Endothelial cell of umbilical vein (primary cell): ENCODE measurements at regions not wholly inside any gene's neighbourhood (a gene's known extent, or its start where the extent isn't known, plus 50 kb on each side); places are given as distances from the start of the nearest gene placed in this dataset.
"Not testable (repeated sequence)": the region's sequence is repeated elsewhere in the genome, so short reads cannot be mapped to it uniquely, and the experiment has no call there.

ENCODE experiments used
- BruUV-seq: library from RNA; stranded (reverse); fragments of 400-500 nt; replicated peaks from 2 replicates; lab custom pipeline; 2021; lab: Mats Ljungman, UMichigan
- CTCF ChIA-PET: fragments of 300-600, 350-600 bp; sonication (Branson Sonifier 250); formaldehyde crosslinking; loops from one replicate; lab custom pipeline; 2021; ENCODE audit warnings: antibody characterized with exemption, inconsistent platforms; lab: Charles Lee
- POLR2A ChIA-PET: fragments of 300-600, 350-600 bp; sonication (Branson Sonifier 250); formaldehyde crosslinking; loops from one replicate; lab custom pipeline; 2021; ENCODE audit warnings: antibody characterized with exemption, inconsistent platforms; lab: Charles Lee
- DNase-seq: peaks from one replicate; pipeline ENCODE4 v3.0.0-alpha.2; 2011; ENCODE audit warnings: low read depth, low spot score
- FAIRE-seq: peaks from 2 replicates; lab custom pipeline; 2011; peaks lifted over from hg19 to GRCh38; lab: Jason Lieb, UNC
- H2AFZ ChIP-seq: 2 replicates; pipeline ENCODE4 v1.6.0; 2012; ENCODE audit warnings: low read depth, low read length, control low read depth, inconsistent platforms
- H3K27ac ChIP-seq: 2 replicates; pipeline ENCODE4 v1.5.1; 2011; ENCODE audit warnings: low read depth, mild to moderate bottlenecking, control low read depth, low read length, moderate library complexity; ENCODE audit not compliant: insufficient read depth
- H3K27me3 ChIP-seq, 2 experiments: 2 replicates each; pipeline versions ENCODE4 v1.6.0 to v1.6.1; 2011; ENCODE audit warnings: low read length in 2 of 2, mixed read lengths in 1 of 2; ENCODE audit not compliant: control insufficient read depth in 2 of 2, insufficient read depth in 2 of 2
- H3K36me3 ChIP-seq, 2 experiments: 2 replicates in 1 of 2; 3 replicates in 1 of 2; pipeline ENCODE4 v1.5.1; 2011; ENCODE audit warnings: low read length in 2 of 2, mild to moderate bottlenecking in 1 of 2, moderate library complexity in 1 of 2; ENCODE audit not compliant: control insufficient read depth in 2 of 2, insufficient read depth in 2 of 2; ENCODE audit errors: extremely low read depth in 1 of 2
- H3K4me1 ChIP-seq: 3 replicates; pipeline ENCODE4 v1.5.1; 2011; ENCODE audit warnings: mild to moderate bottlenecking, low read length; ENCODE audit not compliant: control insufficient read depth, insufficient read depth; ENCODE audit errors: extremely low read depth
- H3K4me2 ChIP-seq: 2 replicates; pipeline ENCODE4 v1.6.1; 2011; ENCODE audit warnings: low read length, control low read depth, mixed read lengths; ENCODE audit not compliant: insufficient read depth
- H3K4me3 ChIP-seq, 3 experiments: fragments of 200-600 bp in 1 of 3; sonication (generic), shearing (Covaris generic) in 1 of 3; replicated peaks in 1 of 3; 2 replicates each; pipeline ENCODE4 v1.5.1; 2011 to 2016; ENCODE audit warnings: control low read depth in 3 of 3, low read length in 3 of 3, mild to moderate bottlenecking in 2 of 3, inconsistent platforms in 1 of 3, low read depth in 1 of 3, moderate library complexity in 1 of 3; ENCODE audit not compliant: insufficient read depth in 1 of 3
- H3K79me2 ChIP-seq: 2 replicates; pipeline ENCODE4 v1.6.0; 2012; ENCODE audit warnings: low read length, inconsistent platforms; ENCODE audit not compliant: control insufficient read depth, insufficient read depth
- H3K9ac ChIP-seq: replicated peaks from 2 replicates; pipeline ENCODE3; 2011; ENCODE audit warnings: low read length, control low read depth; ENCODE audit not compliant: insufficient read depth; ENCODE audit errors: extremely low read depth
- H3K9me1 ChIP-seq: replicated peaks from 3 replicates; pipeline ENCODE4 v1.6.0; 2011; ENCODE audit warnings: mild to moderate bottlenecking, low read length; ENCODE audit not compliant: control insufficient read depth, insufficient read depth; ENCODE audit errors: extremely low read depth
- H3K9me3 ChIP-seq: replicated peaks from 2 replicates; pipeline ENCODE4 v1.5.1; 2012; ENCODE audit warnings: low read length, inconsistent platforms; ENCODE audit not compliant: control insufficient read depth, insufficient read depth
- H4K20me1 ChIP-seq: replicated peaks from 2 replicates; pipeline ENCODE3; 2011; ENCODE audit warnings: mild to moderate bottlenecking, low read length; ENCODE audit not compliant: control insufficient read depth, insufficient read depth; ENCODE audit errors: extremely low read depth
- CTCF ChIP-seq, 2 donors: IDR thresholded peaks; 1 replicate in 1 of 2; 2 replicates in 1 of 2; pipeline ENCODE4 v1.5.1; 2011; ENCODE audit warnings: low read length in 2 of 2, mild to moderate bottlenecking in 2 of 2, moderate library complexity in 2 of 2, control low read depth in 1 of 2, inconsistent platforms in 1 of 2, low read depth in 1 of 2; ENCODE audit not compliant: insufficient read depth in 1 of 2; ENCODE audit errors: extremely low read depth in 1 of 2
- FOS ChIP-seq: IDR thresholded peaks from 2 replicates; pipeline ENCODE4 v1.6.1; 2011; ENCODE audit warnings: mild to moderate bottlenecking, low read length, moderate library complexity, borderline replicate concordance; ENCODE audit not compliant: insufficient read depth
- GATA2 ChIP-seq: IDR thresholded peaks from 2 replicates; pipeline ENCODE4 v1.7.0; 2011; ENCODE audit warnings: low read depth, mild to moderate bottlenecking, moderate library complexity, mixed read lengths, low read length; ENCODE audit not compliant: insufficient read length, insufficient read depth
- JUN ChIP-seq: IDR thresholded peaks from 2 replicates; pipeline ENCODE4 v1.6.1; 2011; ENCODE audit warnings: borderline replicate concordance, low read depth; ENCODE audit not compliant: insufficient read length, insufficient read depth
- MYC ChIP-seq: IDR thresholded peaks from one replicate; pipeline ENCODE4 v1.6.1; 2011; ENCODE audit warnings: mild to moderate bottlenecking, low read depth, low read length
- POLR2A ChIP-seq: IDR thresholded peaks from 2 replicates; pipeline ENCODE4 v1.6.1; 2012; ENCODE audit warnings: low read depth, mild to moderate bottlenecking, control low read depth, low read length
- POLR2AphosphoS5 ChIP-seq: IDR thresholded peaks from 2 replicates; pipeline ENCODE4 v1.6.1; 2012; ENCODE audit warnings: low read depth, mild to moderate bottlenecking, control low read depth, low read length, moderate library complexity; ENCODE audit not compliant: insufficient read depth
- dilution Hi-C: fragments of 300-500 bp; cut with MboI; formaldehyde crosslinking; loops from one replicate; pipeline ENCODE4 v1.15.0; 2019; ENCODE audit warnings: low sequenced_read_pairs; ENCODE audit not compliant: extremely low pct_ligation_motif_present
- intact Hi-C: fragments of 100-400 bp; cut with micrococcal nuclease; formaldehyde crosslinking; loops from one replicate; pipeline ENCODE4 v1.10.0; 2022
- TF ChIP-seq, protein P1 (sequence below): IDR thresholded peaks from 2 replicates; pipeline ENCODE4 v1.6.1; 2011; ENCODE audit not compliant: insufficient read depth, insufficient read length

DNA sequence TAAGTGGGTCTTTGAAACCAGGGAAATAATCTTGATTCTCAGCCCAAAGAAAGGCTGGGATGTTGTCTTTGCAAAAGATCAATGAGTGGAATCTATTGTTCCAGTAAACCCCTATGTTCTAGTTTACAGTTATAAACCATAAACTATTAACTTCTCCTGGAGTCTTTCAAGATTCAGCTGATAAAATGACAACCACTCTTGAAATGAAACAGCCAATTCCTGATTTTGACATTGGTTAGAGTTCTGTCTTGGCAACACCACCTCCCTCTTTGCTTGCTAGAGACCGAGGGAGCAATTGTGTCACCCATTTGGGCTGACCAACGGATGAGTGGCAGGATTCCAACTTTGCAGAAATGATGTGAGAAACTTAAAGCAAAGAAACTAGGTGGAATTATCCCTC is 746.9 kb downstream of the SLC4A3 start:
- FAIRE-seq (no peak), DNase-seq (no peak)
- no peaks in the 10 kb centered on the region for H3K36me3 ChIP-seq
- intact Hi-C loops (no loop called here), dilution Hi-C loops (no loop called here)
- H3K4me3 ChIP-seq, result no peak overlapping the region
- H3K4me1 ChIP-seq, result no peaks in the 10 kb centered on the region
- ChIA-PET CTCF (no interaction called here), POLR2A (no interaction called here)
- H3K9me3 ChIP-seq, result peaks cover 7% of the 10 kb centered on the region
- H3K9me1 ChIP-seq, result no peaks in the 10 kb centered on the region
- H2AFZ ChIP-seq, result no peak overlapping the region
- no peak overlapping the region for H3K27ac ChIP-seq
- no peak overlapping the region for H3K9ac ChIP-seq
- no peak overlapping the region for H3K4me2 ChIP-seq
- H4K20me1 ChIP-seq, result no peaks in the 10 kb centered on the region
- no peaks in the 10 kb centered on the region for H3K79me2 ChIP-seq
- TF ChIP-seq FOS (no peak), GATA2 (no peak)
- H3K27me3 ChIP-seq, result no peaks in the 10 kb centered on the region
- no TSS peak for BruUV-seq

- intact Hi-C loops, result no loop called here
- Histone ChIP-seq H3K4me2 (no peak overlapping the region), H3K4me3 (no peak overlapping the region), H3K9me3 (peaks cover 4% of the 10 kb centered on the region), H2AFZ (no peak overlapping the region), H3K9ac (no peak overlapping the region), H3K4me1 (no peaks in the 10 kb centered on the region), H3K79me2 (no peaks in the 10 kb centered on the region), H3K36me3 (no peaks in the 10 kb centered on the region), H3K9me1 (no peaks in the 10 kb centered on the region), H4K20me1 (no peaks in the 10 kb centered on the region), H3K27ac (no peak overlapping the region), H3K27me3 (no peaks in the 10 kb centered on the region)
- ChIA-PET POLR2A (no interaction called here), CTCF (no interaction called here)
- no peak for DNase-seq
- no TSS peak for BruUV-seq
- FAIRE-seq, result no peak
- dilution Hi-C loops, result no loop called here
- TF ChIP-seq, protein P1, sequence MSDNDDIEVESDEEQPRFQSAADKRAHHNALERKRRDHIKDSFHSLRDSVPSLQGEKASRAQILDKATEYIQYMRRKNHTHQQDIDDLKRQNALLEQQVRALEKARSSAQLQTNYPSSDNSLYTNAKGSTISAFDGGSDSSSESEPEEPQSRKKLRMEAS, result no peak
- TF ChIP-seq CTCF (IDR thresholded peaks at IDR 0.05; ENCODE audit: extremely low read depth in 1 of 2, insufficient read depth in 1 of 2, low read depth in 1 of 2, low read length in 2 of 2) (no peak), POLR2AphosphoS5 (no peak), JUN (no peak), POLR2A (no peak), MYC (no peak), GATA2 (no peak)
These were observed 750.2 kb downstream of the SLC4A3 start for GRCh38 chr2:220377482-220378155.

DNA sequence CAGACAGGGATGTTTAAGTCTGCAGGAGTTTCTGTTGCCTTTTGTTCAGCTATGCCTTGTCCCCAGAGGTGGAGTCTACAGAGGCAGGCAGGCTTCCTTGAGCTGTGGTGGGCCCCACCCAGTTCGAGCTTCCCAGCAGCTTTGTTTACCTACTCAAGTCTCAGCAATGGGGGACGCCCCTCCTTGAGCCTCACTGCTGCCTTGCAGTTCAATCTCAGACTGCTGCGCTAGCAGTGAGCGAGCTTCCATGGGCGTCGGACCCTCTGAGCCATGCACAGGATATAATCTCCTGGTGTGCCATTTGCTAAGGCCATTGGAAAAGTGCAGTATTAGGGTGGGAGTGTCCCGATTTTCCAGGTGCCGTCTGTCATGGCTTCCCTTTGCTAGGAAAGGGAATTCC is 760.3 kb downstream of the SLC4A3 start:
- H3K4me3 ChIP-seq, dilution Hi-C loops, POLR2A ChIA-PET, H3K27ac ChIP-seq, intact Hi-C loops, H3K4me1 ChIP-seq, BruUV-seq, DNase-seq, H3K27me3 ChIP-seq, FAIRE-seq, CTCF ChIA-PET, H4K20me1 ChIP-seq, H3K9me3 ChIP-seq, H3K36me3 ChIP-seq, H3K79me2 ChIP-seq, H3K4me2 ChIP-seq, H3K9ac ChIP-seq, H3K9me1 ChIP-seq, H2AFZ ChIP-seq: not testable (repeated sequence)
